Osteoblast (primary cell): ENCODE measurements at regions not wholly inside any gene's neighbourhood (a gene's known extent, or its start where the extent isn't known, plus 50 kb on each side); places are given as distances from the start of the nearest gene placed in this dataset.

Source experiments
- DNase-seq: peaks from one replicate; pipeline ENCODE4 v3.0.0; 2011; ENCODE audit warnings: low spot score, mixed read lengths; ENCODE audit not compliant: insufficient read length; ENCODE audit errors: missing footprints
- H2AFZ ChIP-seq: 2 replicates; pipeline ENCODE4 v1.6.0; 2011; ENCODE audit warnings: mild to moderate bottlenecking, low read length
- H3K27ac ChIP-seq: 2 replicates; pipeline ENCODE4 v1.5.1; 2011; ENCODE audit warnings: mild to moderate bottlenecking, low read depth, low read length, moderate library complexity
- H3K27me3 ChIP-seq: 2 replicates; pipeline ENCODE4 v1.6.0; 2012; ENCODE audit warnings: mild to moderate bottlenecking, control low read depth, inconsistent platforms, low read length, moderate library complexity; ENCODE audit not compliant: insufficient read depth
- H3K36me3 ChIP-seq: 2 replicates; pipeline ENCODE4 v1.5.1; 2011; ENCODE audit warnings: mild to moderate bottlenecking, low read length, control low read depth, moderate library complexity; ENCODE audit not compliant: insufficient read depth
- H3K4me1 ChIP-seq: 2 replicates; pipeline ENCODE4 v1.5.1; 2011; ENCODE audit warnings: mild to moderate bottlenecking, low read length, control low read depth, moderate library complexity; ENCODE audit not compliant: insufficient read depth
- H3K4me2 ChIP-seq: 2 replicates; pipeline ENCODE4 v1.6.0; 2011; ENCODE audit warnings: mild to moderate bottlenecking, low read length; ENCODE audit not compliant: insufficient read depth
- H3K4me3 ChIP-seq: fragments of 200-600 bp; sonication (generic); 3 replicates; pipeline ENCODE4 v1.5.1; 2012; ENCODE audit warnings: mild to moderate bottlenecking, low read length, inconsistent platforms; ENCODE audit not compliant: insufficient read depth
- H3K79me2 ChIP-seq: 2 replicates; pipeline ENCODE4 v1.6.0; 2012; ENCODE audit warnings: mild to moderate bottlenecking, low read length, control low read depth, inconsistent platforms; ENCODE audit not compliant: insufficient read depth
- H3K9me3 ChIP-seq: 2 replicates; pipeline ENCODE4 v1.5.1; 2011; ENCODE audit warnings: low read depth, low read length, control low read depth
- H4K20me1 ChIP-seq: 2 replicates; pipeline ENCODE4 v1.6.0; 2012; ENCODE audit warnings: mild to moderate bottlenecking, low read length, control low read depth; ENCODE audit not compliant: insufficient read depth
- CTCF ChIP-seq: IDR thresholded peaks from 2 replicates; pipeline ENCODE4 v1.5.1; 2011; ENCODE audit warnings: mild to moderate bottlenecking, low read depth, low read length, moderate library complexity; ENCODE audit errors: extremely low read depth

- no peak overlapping the region for H2AFZ ChIP-seq
- H3K4me3 ChIP-seq: no peak overlapping the region
- H4K20me1 ChIP-seq: no peaks in the 10 kb centered on the region
- TF ChIP-seq CTCF: no peak
- H3K9me3 ChIP-seq: no peaks in the 10 kb centered on the region
- no peak overlapping the region for H3K27ac ChIP-seq
- DNase-seq: no peak
- no peaks in the 10 kb centered on the region for H3K79me2 ChIP-seq
- no peaks in the 10 kb centered on the region for H3K4me1 ChIP-seq
- H3K4me2 ChIP-seq: no peak overlapping the region
- H3K36me3 ChIP-seq: no peaks in the 10 kb centered on the region
- no peaks in the 10 kb centered on the region for H3K27me3 ChIP-seq
Observed at GRCh38 chr14:58828298-58828697, 190.5 kb downstream of the DACT1 start.

- DNase-seq: no peak
- H2AFZ ChIP-seq: no peak overlapping the region
- no peaks in the 10 kb centered on the region for H3K79me2 ChIP-seq
- H3K4me1 ChIP-seq: no peaks in the 10 kb centered on the region
- no peak overlapping the region for H3K27ac ChIP-seq
- H3K4me3 ChIP-seq: no peak overlapping the region
- no peak overlapping the region for H3K4me2 ChIP-seq
- no peaks in the 10 kb centered on the region for H3K36me3 ChIP-seq
- no peak for TF ChIP-seq CTCF
- H3K9me3 ChIP-seq: no peaks in the 10 kb centered on the region
- H3K27me3 ChIP-seq: no peaks in the 10 kb centered on the region
- H4K20me1 ChIP-seq: no peaks in the 10 kb centered on the region
Observed at GRCh38 chr14:58829594-58829993, 191.8 kb downstream of the DACT1 start.

- Histone ChIP-seq H3K27ac (no peak overlapping the region), H3K79me2 (no peaks in the 10 kb centered on the region), H4K20me1 (no peaks in the 10 kb centered on the region), H3K4me3 (no peak overlapping the region), H3K9me3 (no peaks in the 10 kb centered on the region), H3K27me3 (no peaks in the 10 kb centered on the region), H2AFZ (no peak overlapping the region), H3K4me2 (no peak overlapping the region), H3K4me1 (no peaks in the 10 kb centered on the region), H3K36me3 (no peaks in the 10 kb centered on the region)
- DNase-seq: no peak
- no peak for TF ChIP-seq CTCF
Observed at GRCh38 chr14:58830121-58830520, 192.4 kb downstream of the DACT1 start.

- peak overlapping the region; percentile 15 for H3K4me2 ChIP-seq
- H3K4me3 ChIP-seq: no peak overlapping the region
- no peaks in the 10 kb centered on the region for H4K20me1 ChIP-seq
- no peak for DNase-seq
- H3K79me2 ChIP-seq: no peaks in the 10 kb centered on the region
- H2AFZ ChIP-seq: peak overlapping the region; percentile 76
- H3K9me3 ChIP-seq: no peaks in the 10 kb centered on the region
- H3K27ac ChIP-seq: no peak overlapping the region
- no peak for TF ChIP-seq CTCF
- no peaks in the 10 kb centered on the region for H3K4me1 ChIP-seq
- no peaks in the 10 kb centered on the region for H3K36me3 ChIP-seq
- H3K27me3 ChIP-seq: no peaks in the 10 kb centered on the region
Observed at GRCh38 chr14:58832095-58832521, 194.3 kb downstream of the DACT1 start.
